ENCODE measurements at regions not wholly inside any gene's neighbourhood (a gene's known extent, or its start where the extent isn't known, plus 50 kb on each side); places are given as distances from the start of the nearest gene placed in this dataset.

- no peak for DNase-seq (ENCODE audit: low read depth in 1 of 2, low spot score in 1 of 2)
- Histone ChIP-seq H3K27ac (replicated peaks) (no peak overlapping the region), H3K27me3 (ENCODE audit: insufficient read depth, poor library complexity, severe bottlenecking) (no peaks in the 10 kb centered on the region), H3K4me3 (replicated peaks; ENCODE audit: insufficient read depth, low read length) (no peak overlapping the region)
- TF ChIP-seq, protein P1, sequence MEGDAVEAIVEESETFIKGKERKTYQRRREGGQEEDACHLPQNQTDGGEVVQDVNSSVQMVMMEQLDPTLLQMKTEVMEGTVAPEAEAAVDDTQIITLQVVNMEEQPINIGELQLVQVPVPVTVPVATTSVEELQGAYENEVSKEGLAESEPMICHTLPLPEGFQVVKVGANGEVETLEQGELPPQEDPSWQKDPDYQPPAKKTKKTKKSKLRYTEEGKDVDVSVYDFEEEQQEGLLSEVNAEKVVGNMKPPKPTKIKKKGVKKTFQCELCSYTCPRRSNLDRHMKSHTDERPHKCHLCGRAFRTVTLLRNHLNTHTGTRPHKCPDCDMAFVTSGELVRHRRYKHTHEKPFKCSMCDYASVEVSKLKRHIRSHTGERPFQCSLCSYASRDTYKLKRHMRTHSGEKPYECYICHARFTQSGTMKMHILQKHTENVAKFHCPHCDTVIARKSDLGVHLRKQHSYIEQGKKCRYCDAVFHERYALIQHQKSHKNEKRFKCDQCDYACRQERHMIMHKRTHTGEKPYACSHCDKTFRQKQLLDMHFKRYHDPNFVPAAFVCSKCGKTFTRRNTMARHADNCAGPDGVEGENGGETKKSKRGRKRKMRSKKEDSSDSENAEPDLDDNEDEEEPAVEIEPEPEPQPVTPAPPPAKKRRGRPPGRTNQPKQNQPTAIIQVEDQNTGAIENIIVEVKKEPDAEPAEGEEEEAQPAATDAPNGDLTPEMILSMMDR (IDR thresholded peaks at IDR 0.05; ENCODE audit: insufficient read depth, low read length): no peak
- TF ChIP-seq POLR2AphosphoS5 (IDR thresholded peaks at IDR 0.05; ENCODE audit: low read depth) (no peak), GABPA (IDR thresholded peaks at IDR 0.05; ENCODE audit: low read depth) (no peak), SPI1 (IDR thresholded peaks at IDR 0.05; ENCODE audit: borderline replicate concordance, low read depth) (no peak)
- TF ChIP-seq, protein P2, sequence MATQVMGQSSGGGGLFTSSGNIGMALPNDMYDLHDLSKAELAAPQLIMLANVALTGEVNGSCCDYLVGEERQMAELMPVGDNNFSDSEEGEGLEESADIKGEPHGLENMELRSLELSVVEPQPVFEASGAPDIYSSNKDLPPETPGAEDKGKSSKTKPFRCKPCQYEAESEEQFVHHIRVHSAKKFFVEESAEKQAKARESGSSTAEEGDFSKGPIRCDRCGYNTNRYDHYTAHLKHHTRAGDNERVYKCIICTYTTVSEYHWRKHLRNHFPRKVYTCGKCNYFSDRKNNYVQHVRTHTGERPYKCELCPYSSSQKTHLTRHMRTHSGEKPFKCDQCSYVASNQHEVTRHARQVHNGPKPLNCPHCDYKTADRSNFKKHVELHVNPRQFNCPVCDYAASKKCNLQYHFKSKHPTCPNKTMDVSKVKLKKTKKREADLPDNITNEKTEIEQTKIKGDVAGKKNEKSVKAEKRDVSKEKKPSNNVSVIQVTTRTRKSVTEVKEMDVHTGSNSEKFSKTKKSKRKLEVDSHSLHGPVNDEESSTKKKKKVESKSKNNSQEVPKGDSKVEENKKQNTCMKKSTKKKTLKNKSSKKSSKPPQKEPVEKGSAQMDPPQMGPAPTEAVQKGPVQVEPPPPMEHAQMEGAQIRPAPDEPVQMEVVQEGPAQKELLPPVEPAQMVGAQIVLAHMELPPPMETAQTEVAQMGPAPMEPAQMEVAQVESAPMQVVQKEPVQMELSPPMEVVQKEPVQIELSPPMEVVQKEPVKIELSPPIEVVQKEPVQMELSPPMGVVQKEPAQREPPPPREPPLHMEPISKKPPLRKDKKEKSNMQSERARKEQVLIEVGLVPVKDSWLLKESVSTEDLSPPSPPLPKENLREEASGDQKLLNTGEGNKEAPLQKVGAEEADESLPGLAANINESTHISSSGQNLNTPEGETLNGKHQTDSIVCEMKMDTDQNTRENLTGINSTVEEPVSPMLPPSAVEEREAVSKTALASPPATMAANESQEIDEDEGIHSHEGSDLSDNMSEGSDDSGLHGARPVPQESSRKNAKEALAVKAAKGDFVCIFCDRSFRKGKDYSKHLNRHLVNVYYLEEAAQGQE (IDR thresholded peaks at IDR 0.05; ENCODE audit: insufficient replicate concordance, low read depth): no peak
Measured at GRCh38 chr13:76029706-76030105, 393.6 kb downstream of the LMO7 start.

- H3K27ac ChIP-seq (replicated peaks): no peak overlapping the region
- DNase-seq (ENCODE audit: low read depth in 1 of 2, low spot score in 1 of 2): no peak
- H3K27me3 ChIP-seq (ENCODE audit: insufficient read depth, poor library complexity, severe bottlenecking): no peaks in the 10 kb centered on the region
- TF ChIP-seq SPI1 (IDR thresholded peaks at IDR 0.05; ENCODE audit: borderline replicate concordance, low read depth) (peak; percentile 9; the same call in 1 of the 2 replicates), POLR2AphosphoS5 (IDR thresholded peaks at IDR 0.05; ENCODE audit: low read depth) (no peak)
- no peak overlapping the region for H3K4me3 ChIP-seq (replicated peaks; ENCODE audit: insufficient read depth, low read length)
Measured at GRCh38 chr13:76029088-76029487, 393.0 kb downstream of the LMO7 start.

- H3K27me3 ChIP-seq (ENCODE audit: insufficient read depth, poor library complexity, severe bottlenecking): no peaks in the 10 kb centered on the region
- TF ChIP-seq GABPA (IDR thresholded peaks at IDR 0.05; ENCODE audit: low read depth) (no peak), POLR2AphosphoS5 (IDR thresholded peaks at IDR 0.05; ENCODE audit: low read depth) (no peak), SPI1 (IDR thresholded peaks at IDR 0.05; ENCODE audit: borderline replicate concordance, low read depth) (no peak)
- TF ChIP-seq, protein P2 (IDR thresholded peaks at IDR 0.05; ENCODE audit: insufficient replicate concordance, low read depth): no peak
- TF ChIP-seq, protein P1 (IDR thresholded peaks at IDR 0.05; ENCODE audit: insufficient read depth, low read length): no peak
- DNase-seq (ENCODE audit: low read depth in 1 of 2, low spot score in 1 of 2): no peak
- H3K4me3 ChIP-seq (replicated peaks; ENCODE audit: insufficient read depth, low read length): no peak overlapping the region
- H3K27ac ChIP-seq (replicated peaks): no peak overlapping the region
Measured at GRCh38 chr13:76027131-76027530, 391.0 kb downstream of the LMO7 start.

DNA sequence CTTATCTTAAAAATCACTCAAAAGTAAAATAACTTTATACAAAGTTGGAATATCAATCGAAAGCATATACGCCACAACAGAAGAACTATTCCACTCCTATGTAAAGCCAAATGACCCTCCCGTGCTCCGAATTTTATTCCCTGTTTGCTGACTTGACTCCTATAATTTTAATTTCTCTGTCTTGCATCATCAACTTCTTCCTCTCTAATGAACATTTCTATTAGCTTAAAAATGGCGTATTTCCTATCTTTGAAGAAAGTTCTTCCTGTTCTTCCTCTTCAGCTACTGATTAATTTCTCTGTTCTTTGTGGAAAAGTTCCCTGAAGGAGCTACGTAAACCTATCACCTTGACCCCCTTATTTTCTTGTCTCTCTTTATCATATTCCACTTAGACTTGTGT lies 389.3 kb downstream of the LMO7 start:
- Histone ChIP-seq H3K27ac (replicated peaks) (no peak overlapping the region), H3K27me3 (ENCODE audit: insufficient read depth, poor library complexity, severe bottlenecking) (no peaks in the 10 kb centered on the region), H3K4me3 (replicated peaks; ENCODE audit: insufficient read depth, low read length) (no peak overlapping the region)
- TF ChIP-seq, protein P1 (IDR thresholded peaks at IDR 0.05; ENCODE audit: insufficient read depth, low read length): no peak
- TF ChIP-seq POLR2AphosphoS5 (IDR thresholded peaks at IDR 0.05; ENCODE audit: low read depth) (no peak), GABPA (IDR thresholded peaks at IDR 0.05; ENCODE audit: low read depth) (no peak), SPI1 (IDR thresholded peaks at IDR 0.05; ENCODE audit: borderline replicate concordance, low read depth) (no peak)
- TF ChIP-seq, protein P2 (IDR thresholded peaks at IDR 0.05; ENCODE audit: insufficient replicate concordance, low read depth): no peak
- no peak for DNase-seq (ENCODE audit: low read depth in 1 of 2, low spot score in 1 of 2)
